ENCODE measurements at regions not wholly inside any gene's neighbourhood (a gene's known extent, or its start where the extent isn't known, plus 50 kb on each side); places are given as distances from the start of the nearest gene placed in this dataset.

GRCh38 chr7:86947929-86948328, 111.5 kb downstream of the ELAPOR2 start:
- no peaks in the 10 kb centered on the region for H3K27me3 ChIP-seq
- no peak overlapping the region for H3K4me3 ChIP-seq
- H3K9me3 ChIP-seq, result no peaks in the 10 kb centered on the region
- DNase-seq (ENCODE audit: low spot score), result no peak
- no peak for TF ChIP-seq CTCF (IDR thresholded peaks at IDR 0.05)
- no peak overlapping the region for H3K27ac ChIP-seq
- H3K36me3 ChIP-seq, result no peaks in the 10 kb centered on the region
- H3K4me1 ChIP-seq, result peaks cover 0 to 6% of the 10 kb centered on the region in 2 donors

GRCh38 chr7:86943447-86943846, 116.0 kb downstream of the ELAPOR2 start:
- no peaks in the 10 kb centered on the region for H3K36me3 ChIP-seq
- no peak for DNase-seq (ENCODE audit: low spot score)
- H3K4me3 ChIP-seq, result no peak overlapping the region
- no peaks in the 10 kb centered on the region for H3K27me3 ChIP-seq
- no peak for TF ChIP-seq CTCF (IDR thresholded peaks at IDR 0.05)
- no peaks in the 10 kb centered on the region for H3K9me3 ChIP-seq
- H3K4me1 ChIP-seq, result peaks cover 0 to 6% of the 10 kb centered on the region in 2 donors
- H3K27ac ChIP-seq, result no peak overlapping the region

- H3K27me3 ChIP-seq, result no peaks in the 10 kb centered on the region
- H3K27ac ChIP-seq, result no peak overlapping the region
- peaks cover 0 to 3% of the 10 kb centered on the region in 2 donors for H3K4me1 ChIP-seq
- no peak for DNase-seq (ENCODE audit: low spot score)
- H3K36me3 ChIP-seq, result no peaks in the 10 kb centered on the region
- H3K9me3 ChIP-seq, result no peaks in the 10 kb centered on the region
- no peak for TF ChIP-seq CTCF (IDR thresholded peaks at IDR 0.05)
- H3K4me3 ChIP-seq, result no peak overlapping the region
These were observed 116.5 kb downstream of the ELAPOR2 start for GRCh38 chr7:86942995-86943394.

DNA sequence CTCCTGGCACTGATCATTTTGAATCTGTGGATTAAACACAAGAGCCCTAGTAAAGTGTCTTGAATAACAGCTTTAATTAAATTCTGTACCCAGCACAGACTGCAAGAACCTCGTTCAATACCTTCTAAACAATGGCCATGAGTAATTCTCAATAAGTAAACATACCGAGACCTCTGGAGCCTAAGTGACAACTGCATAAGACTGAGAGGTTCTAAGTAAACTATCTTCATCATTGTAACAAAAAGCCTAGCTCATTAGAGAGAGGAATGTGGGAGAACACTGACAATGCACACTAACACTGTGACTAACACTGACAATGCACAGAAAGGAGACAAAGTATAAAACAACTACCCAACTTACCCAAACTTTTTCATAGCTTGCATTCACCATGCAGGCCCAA, 117.4 kb downstream of the ELAPOR2 start:
- Histone ChIP-seq H3K4me1 (no peaks in the 10 kb centered on the region), H3K27me3 (no peaks in the 10 kb centered on the region), H3K4me3 (no peak overlapping the region), H3K36me3 (no peaks in the 10 kb centered on the region), H3K9me3 (no peaks in the 10 kb centered on the region), H3K27ac (no peak overlapping the region)
- TF ChIP-seq CTCF (IDR thresholded peaks at IDR 0.05), result no peak
- DNase-seq (ENCODE audit: low spot score), result no peak

- Histone ChIP-seq H3K36me3 (no peaks in the 10 kb centered on the region), H3K9me3 (no peaks in the 10 kb centered on the region), H3K4me3 (no peak overlapping the region), H3K27me3 (no peaks in the 10 kb centered on the region), H3K27ac (no peak overlapping the region), H3K4me1 (no peaks in the 10 kb centered on the region)
- DNase-seq (ENCODE audit: low spot score), result no peak
- TF ChIP-seq CTCF (IDR thresholded peaks at IDR 0.05), result peak; percentile 53 to 83
These were observed 120.1 kb downstream of the ELAPOR2 start for GRCh38 chr7:86939197-86939814.

GRCh38 chr7:86937363-86937878, 122.0 kb downstream of the ELAPOR2 start:
- no peaks in the 10 kb centered on the region for H3K36me3 ChIP-seq
- no peak overlapping the region for H3K27ac ChIP-seq
- H3K4me1 ChIP-seq, result peaks cover 0 to 4% of the 10 kb centered on the region in 2 donors
- H3K4me3 ChIP-seq, result no peak overlapping the region
- no peaks in the 10 kb centered on the region for H3K9me3 ChIP-seq
- DNase-seq (ENCODE audit: low spot score), result no peak
- H3K27me3 ChIP-seq, result no peaks in the 10 kb centered on the region
- TF ChIP-seq CTCF (IDR thresholded peaks at IDR 0.05), result no peak
